A673 (cell line): ENCODE measurements at regions not wholly inside any gene's neighbourhood (a gene's known extent, or its start where the extent isn't known, plus 50 kb on each side); places are given as distances from the start of the nearest gene placed in this dataset.

Experiments used
- BruUV-seq: library from RNA; stranded (reverse); fragments of 400-500 nt; replicated peaks from 2 replicates; lab custom pipeline; 2021; lab: Mats Ljungman, UMichigan
- CTCF ChIA-PET: fragments of 300-600 bp; sonication (Branson Sonifier 250); formaldehyde crosslinking; loops from one replicate; lab custom pipeline; 2022; ENCODE audit warnings: antibody characterized with exemption; lab: Charles Lee
- POLR2A ChIA-PET: fragments of 300-600 bp; sonication (Branson Sonifier 250); formaldehyde crosslinking; loops from one replicate; lab custom pipeline; 2022; ENCODE audit warnings: antibody characterized with exemption; ENCODE audit not compliant: low non-redundant PET; lab: Charles Lee
- DNase-seq: peaks from one replicate; pipeline ENCODE4 v3.0.0-alpha.2; 2015; ENCODE audit warnings: low spot score
- H3K27ac ChIP-seq: fragments of 200-600 bp; sonication (generic); 2 replicates; pipeline ENCODE4 v1.5.1; 2016; ENCODE audit warnings: mixed run types, low read depth, mild to moderate bottlenecking, mixed read lengths, antibody characterized with exemption, low read length; ENCODE audit not compliant: poor library complexity, severe bottlenecking
- H3K27me3 ChIP-seq: fragments of 200-600 bp; sonication (generic); replicated peaks from 2 replicates; pipeline ENCODE4 v1.6.1; 2017; ENCODE audit warnings: mixed run types, low read depth, mild to moderate bottlenecking, mixed read lengths, antibody characterized with exemption, low read length; ENCODE audit not compliant: insufficient read depth, poor library complexity
- H3K36me3 ChIP-seq: fragments of 200-600 bp; sonication (generic); 2 replicates; pipeline ENCODE4 v1.6.1; 2016; ENCODE audit warnings: mixed run types, mild to moderate bottlenecking, mixed read lengths, antibody characterized with exemption, low read length; ENCODE audit not compliant: insufficient read depth, poor library complexity, severe bottlenecking
- H3K4me1 ChIP-seq: fragments of 200-600 bp; sonication (generic); 2 replicates; pipeline ENCODE4 v1.6.1; 2017; ENCODE audit warnings: mixed run types, mild to moderate bottlenecking, mixed read lengths, antibody characterized with exemption, low read length; ENCODE audit not compliant: insufficient read depth, poor library complexity, severe bottlenecking
- H3K4me3 ChIP-seq: fragments of 200-600 bp; sonication (generic); 2 replicates; pipeline ENCODE4 v1.5.1; 2016; ENCODE audit warnings: low read depth, mixed run types, mild to moderate bottlenecking, mixed read lengths, low read length; ENCODE audit not compliant: poor library complexity, severe bottlenecking
- H3K9me3 ChIP-seq: fragments of 200-600 bp; sonication (generic); 2 replicates; pipeline ENCODE4 v1.6.1; 2016; ENCODE audit warnings: mixed run types, low read depth, mild to moderate bottlenecking, mixed read lengths, antibody characterized with exemption, low read length; ENCODE audit not compliant: poor library complexity, severe bottlenecking
- CTCF ChIP-seq: fragments of 300-800, 200-600 bp; sonication (generic); conservative IDR thresholded peaks from 2 replicates; pipeline ENCODE4 v1.5.1; 2017; ENCODE audit warnings: low read depth, mild to moderate bottlenecking, antibody characterized with exemption, low read length, moderate library complexity, mixed read lengths
- EZH2 ChIP-seq: fragments of 200-600 bp; sonication (generic); IDR thresholded peaks from 2 replicates; pipeline ENCODE4 v1.6.1; 2017; ENCODE audit warnings: borderline replicate concordance, low read depth, mild to moderate bottlenecking, mixed read lengths, antibody characterized with exemption, low read length; ENCODE audit not compliant: poor library complexity, severe bottlenecking
- intact Hi-C: fragments of 100-400 bp; cut with micrococcal nuclease; formaldehyde crosslinking; loops from one replicate; pipeline ENCODE4 v1.10.0; 2022; ENCODE audit not compliant: unreplicated experiment

- H3K4me3 ChIP-seq: no peak overlapping the region
- TF ChIP-seq EZH2 (no peak), CTCF (no peak)
- no peaks in the 10 kb centered on the region for H3K27me3 ChIP-seq
- CTCF ChIA-PET: no interaction called here
- DNase-seq: no peak
- intact Hi-C loops: no loop called here
- BruUV-seq: no TSS peak
- no peaks in the 10 kb centered on the region for H3K4me1 ChIP-seq
- H3K9me3 ChIP-seq: no peaks in the 10 kb centered on the region
- POLR2A ChIA-PET: no interaction called here
- H3K27ac ChIP-seq: no peak overlapping the region
- H3K36me3 ChIP-seq: no peaks in the 10 kb centered on the region
Observed at GRCh38 chr2:11995456-11995855, 249.0 kb downstream of the LPIN1 start.

DNA sequence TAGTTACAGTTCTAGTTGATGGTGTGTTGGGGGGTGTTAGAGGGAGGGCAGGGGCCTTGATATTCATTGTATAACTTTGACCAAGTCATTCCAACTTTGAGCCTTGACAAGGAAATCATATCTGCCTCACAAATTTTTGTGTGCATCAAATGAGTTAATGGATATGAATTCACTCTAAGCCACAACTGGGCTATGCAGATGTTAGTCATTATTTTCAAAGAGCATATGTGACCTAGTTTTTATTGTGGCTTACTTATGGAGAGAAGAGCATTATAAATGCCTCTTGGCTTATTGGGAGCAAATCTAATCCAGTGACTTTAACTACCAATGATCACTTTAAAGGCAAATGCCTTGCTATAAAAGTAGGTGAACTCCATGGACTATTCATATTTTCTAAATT is 250.2 kb downstream of the LPIN1 start:
- Histone ChIP-seq H3K27ac (no peak overlapping the region), H3K36me3 (no peaks in the 10 kb centered on the region), H3K4me3 (no peak overlapping the region), H3K27me3 (no peaks in the 10 kb centered on the region), H3K4me1 (no peaks in the 10 kb centered on the region), H3K9me3 (no peaks in the 10 kb centered on the region)
- no TSS peak for BruUV-seq
- intact Hi-C loops: no loop called here
- ChIA-PET POLR2A (no interaction called here), CTCF (no interaction called here)
- DNase-seq: no peak
- TF ChIP-seq EZH2 (no peak), CTCF (no peak)

- no peak for TF ChIP-seq EZH2
- no peak for TF ChIP-seq CTCF
- BruUV-seq: no TSS peak
- Histone ChIP-seq H3K27ac (no peak overlapping the region), H3K27me3 (no peaks in the 10 kb centered on the region), H3K4me3 (no peak overlapping the region), H3K9me3 (no peaks in the 10 kb centered on the region), H3K36me3 (no peaks in the 10 kb centered on the region), H3K4me1 (no peaks in the 10 kb centered on the region)
- no peak for DNase-seq
- intact Hi-C loops: no loop called here
- ChIA-PET CTCF (no interaction called here), POLR2A (no interaction called here)
Observed at GRCh38 chr2:11997142-11997541, 250.7 kb downstream of the LPIN1 start.
